PFSK-1 (cell line): ENCODE measurements at regions not wholly inside any gene's neighbourhood (a gene's known extent, or its start where the extent isn't known, plus 50 kb on each side); places are given as distances from the start of the nearest gene placed in this dataset.

ENCODE experiments used
- FOXP2 ChIP-seq: optimal IDR thresholded peaks from 2 replicates; pipeline ENCODE3; 2011; ENCODE audit warnings: borderline replicate concordance, control low read depth, inconsistent platforms; ENCODE audit not compliant: insufficient read depth; ENCODE audit errors: extremely low read length, extremely low read depth
- POLR2AphosphoS5 ChIP-seq: IDR thresholded peaks from 2 replicates; pipeline ENCODE4 v1.6.1; 2012; ENCODE audit warnings: low read depth, mild to moderate bottlenecking, control low read depth, low read length, moderate library complexity
- SIN3A ChIP-seq: IDR thresholded peaks from 2 replicates; pipeline ENCODE4 v1.6.1; 2012; ENCODE audit warnings: mild to moderate bottlenecking, low read length, moderate library complexity, borderline replicate concordance; ENCODE audit not compliant: insufficient read depth
- TAF1 ChIP-seq: IDR thresholded peaks from 2 replicates; pipeline ENCODE4 v1.6.1; 2012; ENCODE audit warnings: low read length, control low read depth, borderline replicate concordance; ENCODE audit not compliant: insufficient read depth
- TF ChIP-seq, protein P1 (sequence below), 2 experiments: IDR thresholded peaks; 2 replicates each; pipeline versions ENCODE4 v1.6.1 to v1.8.0; 2011 to 2012; ENCODE audit warnings: low read depth in 2 of 2, low read length in 2 of 2, control low read depth in 1 of 2, inconsistent platforms in 1 of 2, mild to moderate bottlenecking in 1 of 2, moderate library complexity in 1 of 2; ENCODE audit not compliant: insufficient read depth in 1 of 2

DNA sequence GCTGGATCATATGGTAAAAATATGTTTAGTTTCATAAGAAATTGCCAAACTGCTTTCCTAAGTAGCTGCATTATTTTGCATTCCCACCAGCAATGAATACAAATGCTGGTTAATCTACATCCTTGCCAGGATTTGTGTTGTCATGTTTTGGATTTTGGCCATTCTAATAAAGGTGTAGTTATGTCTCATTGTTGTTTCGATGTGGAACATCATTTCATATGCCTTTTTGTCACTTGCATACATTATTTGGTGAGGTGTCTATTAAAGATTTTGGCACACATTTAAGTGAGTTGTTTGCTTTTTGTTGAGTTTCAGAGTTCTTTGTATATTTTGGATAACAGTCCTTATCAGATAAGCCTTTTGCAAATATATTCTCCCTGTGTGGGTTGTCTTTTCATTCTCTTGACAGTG, 299.2 kb upstream of the TFPI start:
- TF ChIP-seq TAF1 (no peak), SIN3A (no peak), POLR2AphosphoS5 (no peak), FOXP2 (no peak)
- TF ChIP-seq, protein P1, sequence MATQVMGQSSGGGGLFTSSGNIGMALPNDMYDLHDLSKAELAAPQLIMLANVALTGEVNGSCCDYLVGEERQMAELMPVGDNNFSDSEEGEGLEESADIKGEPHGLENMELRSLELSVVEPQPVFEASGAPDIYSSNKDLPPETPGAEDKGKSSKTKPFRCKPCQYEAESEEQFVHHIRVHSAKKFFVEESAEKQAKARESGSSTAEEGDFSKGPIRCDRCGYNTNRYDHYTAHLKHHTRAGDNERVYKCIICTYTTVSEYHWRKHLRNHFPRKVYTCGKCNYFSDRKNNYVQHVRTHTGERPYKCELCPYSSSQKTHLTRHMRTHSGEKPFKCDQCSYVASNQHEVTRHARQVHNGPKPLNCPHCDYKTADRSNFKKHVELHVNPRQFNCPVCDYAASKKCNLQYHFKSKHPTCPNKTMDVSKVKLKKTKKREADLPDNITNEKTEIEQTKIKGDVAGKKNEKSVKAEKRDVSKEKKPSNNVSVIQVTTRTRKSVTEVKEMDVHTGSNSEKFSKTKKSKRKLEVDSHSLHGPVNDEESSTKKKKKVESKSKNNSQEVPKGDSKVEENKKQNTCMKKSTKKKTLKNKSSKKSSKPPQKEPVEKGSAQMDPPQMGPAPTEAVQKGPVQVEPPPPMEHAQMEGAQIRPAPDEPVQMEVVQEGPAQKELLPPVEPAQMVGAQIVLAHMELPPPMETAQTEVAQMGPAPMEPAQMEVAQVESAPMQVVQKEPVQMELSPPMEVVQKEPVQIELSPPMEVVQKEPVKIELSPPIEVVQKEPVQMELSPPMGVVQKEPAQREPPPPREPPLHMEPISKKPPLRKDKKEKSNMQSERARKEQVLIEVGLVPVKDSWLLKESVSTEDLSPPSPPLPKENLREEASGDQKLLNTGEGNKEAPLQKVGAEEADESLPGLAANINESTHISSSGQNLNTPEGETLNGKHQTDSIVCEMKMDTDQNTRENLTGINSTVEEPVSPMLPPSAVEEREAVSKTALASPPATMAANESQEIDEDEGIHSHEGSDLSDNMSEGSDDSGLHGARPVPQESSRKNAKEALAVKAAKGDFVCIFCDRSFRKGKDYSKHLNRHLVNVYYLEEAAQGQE (IDR thresholded peaks at IDR 0.05; ENCODE audit: insufficient read depth in 1 of 2, low read depth in 2 of 2, low read length in 2 of 2): no peak

DNA sequence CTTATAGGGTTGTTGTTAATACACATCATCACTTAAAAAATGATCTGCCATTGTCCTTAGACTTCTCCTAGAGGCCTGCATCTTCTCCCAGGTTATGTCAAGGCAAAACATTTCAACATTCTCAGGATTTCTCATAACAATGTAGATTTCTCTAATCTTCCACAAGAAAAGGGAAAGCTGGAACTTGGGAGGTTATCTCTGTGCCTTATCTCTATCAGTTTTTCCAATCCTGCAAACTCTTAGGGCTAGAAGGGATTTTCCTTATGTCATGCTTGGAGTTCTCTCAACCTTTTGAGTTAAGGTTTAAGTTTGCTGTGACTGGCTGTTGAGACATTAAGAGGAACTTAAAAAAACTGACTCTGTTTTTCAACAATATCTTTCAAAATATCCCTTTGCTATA, 300.6 kb upstream of the TFPI start:
- no peak for TF ChIP-seq SIN3A
- TF ChIP-seq, protein P1 (IDR thresholded peaks at IDR 0.05; ENCODE audit: insufficient read depth in 1 of 2, low read depth in 2 of 2, low read length in 2 of 2): no peak
- no peak for TF ChIP-seq FOXP2
- TF ChIP-seq POLR2AphosphoS5: no peak
- no peak for TF ChIP-seq TAF1

DNA sequence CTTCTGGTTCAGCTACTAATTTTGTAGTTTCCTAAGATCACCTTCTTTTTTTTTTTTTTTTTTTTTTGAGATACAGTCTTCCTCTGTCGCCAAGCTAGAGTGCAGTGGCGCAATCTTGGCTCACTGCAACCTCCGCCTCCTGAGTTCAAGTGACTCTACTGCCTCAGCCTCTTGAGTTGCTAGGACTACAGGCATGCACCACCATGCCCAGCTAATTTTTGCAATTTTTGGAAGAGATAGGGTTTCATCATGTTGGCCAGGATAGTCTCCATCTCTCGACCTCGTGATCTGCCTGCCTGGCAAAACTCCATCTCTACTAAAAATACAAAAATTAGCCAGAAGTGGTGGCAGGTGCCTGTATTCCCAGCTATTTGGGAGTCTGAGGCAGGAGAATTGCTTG, 301.5 kb upstream of the TFPI start:
- TF ChIP-seq TAF1 (no peak), SIN3A (no peak), POLR2AphosphoS5 (no peak), FOXP2 (no peak)
- TF ChIP-seq, protein P1 (IDR thresholded peaks at IDR 0.05; ENCODE audit: insufficient read depth in 1 of 2, low read depth in 2 of 2, low read length in 2 of 2): no peak

DNA sequence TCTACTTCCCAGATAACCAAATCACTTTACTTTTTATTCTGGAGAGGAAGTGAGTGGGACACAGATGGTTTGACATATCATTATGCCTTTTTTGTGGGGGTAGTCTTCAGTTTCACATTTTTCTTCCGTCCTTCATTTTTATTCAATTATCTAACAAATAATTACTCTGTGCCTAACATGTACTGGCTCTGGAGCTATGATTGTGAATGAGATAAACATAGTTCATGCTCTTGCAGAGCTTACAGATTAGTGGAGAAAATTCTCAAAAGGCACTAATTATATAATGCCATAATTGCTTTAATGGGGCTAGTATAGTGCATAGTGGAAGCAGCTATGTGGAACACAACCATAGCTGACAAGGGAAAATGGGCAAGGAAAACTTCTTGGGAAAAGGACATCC, 303.6 kb upstream of the TFPI start:
- no peak for TF ChIP-seq FOXP2
- TF ChIP-seq TAF1: no peak
- TF ChIP-seq POLR2AphosphoS5: no peak
- no peak for TF ChIP-seq SIN3A
- TF ChIP-seq, protein P1 (IDR thresholded peaks at IDR 0.05; ENCODE audit: insufficient read depth in 1 of 2, low read depth in 2 of 2, low read length in 2 of 2): no peak

DNA sequence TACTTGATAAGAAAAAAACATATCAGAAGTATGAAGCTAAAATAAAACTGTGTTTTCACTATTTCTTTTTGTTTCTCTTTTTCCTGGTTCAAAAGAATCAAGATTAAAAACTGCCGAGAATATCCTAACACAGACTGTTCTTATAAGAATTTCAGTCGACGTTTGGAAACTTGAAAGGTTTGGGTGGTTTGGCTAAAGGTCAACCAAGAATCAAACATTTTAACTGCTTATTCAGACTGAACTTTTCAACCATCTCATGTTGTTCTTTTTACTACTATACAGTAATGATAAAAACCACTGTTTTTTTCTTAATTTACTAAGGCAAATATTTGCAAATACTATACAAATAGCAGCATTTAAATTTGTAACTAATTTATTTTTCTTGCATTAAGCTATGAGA, 308.5 kb upstream of the TFPI start:
- TF ChIP-seq SIN3A (no peak), FOXP2 (no peak), TAF1 (no peak), POLR2AphosphoS5 (no peak)
- TF ChIP-seq, protein P1 (IDR thresholded peaks at IDR 0.05; ENCODE audit: insufficient read depth in 1 of 2, low read depth in 2 of 2, low read length in 2 of 2): no peak
